ENCODE measurements at regions not wholly inside any gene's neighbourhood (a gene's known extent, or its start where the extent isn't known, plus 50 kb on each side); places are given as distances from the start of the nearest gene placed in this dataset.

GRCh38 chr5:128667152-128667551 is 129.1 kb upstream of the FBN2 start:
- no peak for TF ChIP-seq POLR2A (IDR thresholded peaks at IDR 0.05)
- no peak for TF ChIP-seq CTCF (IDR thresholded peaks at IDR 0.05 in 4 of 5, conservative IDR thresholded peaks at IDR 0.05 in 1 of 5)

All from gastrocnemius medialis (tissue), 4 donors.